ENCODE measurements at regions not wholly inside any gene's neighbourhood (a gene's known extent, or its start where the extent isn't known, plus 50 kb on each side); places are given as distances from the start of the nearest gene placed in this dataset.
"Not testable (repeated sequence)": the region's sequence is repeated elsewhere in the genome, so short reads cannot be mapped to it uniquely, and the experiment has no call there.

DNA sequence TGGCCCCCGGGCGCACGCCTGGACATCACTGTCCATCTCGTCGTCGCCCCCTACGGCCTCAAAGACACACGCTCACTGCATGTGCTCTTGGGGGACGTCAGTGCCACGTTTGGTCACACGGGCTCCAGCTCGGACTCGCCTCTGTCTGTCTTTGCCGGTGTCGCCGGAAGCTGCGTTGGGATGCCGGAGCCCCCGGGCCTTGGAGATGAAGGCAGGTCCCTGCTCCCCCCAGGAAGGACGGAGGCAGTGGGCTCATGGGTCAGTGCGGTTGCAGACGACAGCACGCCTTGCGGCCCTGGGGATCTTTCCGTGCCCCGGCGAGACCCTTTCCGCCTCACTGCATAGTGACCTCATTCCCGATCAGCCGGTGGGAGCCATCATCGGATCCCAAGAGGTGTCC, 1399.9 kb upstream of the PCDH10 start:
- not testable (repeated sequence) for H3K9ac ChIP-seq (ENCODE audit: low read depth, low read length); H3K27me3 ChIP-seq (ENCODE audit: control insufficient read depth, insufficient read depth, low read length); H3K27ac ChIP-seq (ENCODE audit: low read depth, low read length); H3K9me3 ChIP-seq (ENCODE audit: control insufficient read depth, insufficient read depth, low read length); H3K36me3 ChIP-seq (ENCODE audit: control insufficient read depth, insufficient read depth, low read length); H3K4me1 ChIP-seq (ENCODE audit: control insufficient read depth, insufficient read depth, low read length); H3K4me3 ChIP-seq (ENCODE audit: low read depth, low read length)

DNA sequence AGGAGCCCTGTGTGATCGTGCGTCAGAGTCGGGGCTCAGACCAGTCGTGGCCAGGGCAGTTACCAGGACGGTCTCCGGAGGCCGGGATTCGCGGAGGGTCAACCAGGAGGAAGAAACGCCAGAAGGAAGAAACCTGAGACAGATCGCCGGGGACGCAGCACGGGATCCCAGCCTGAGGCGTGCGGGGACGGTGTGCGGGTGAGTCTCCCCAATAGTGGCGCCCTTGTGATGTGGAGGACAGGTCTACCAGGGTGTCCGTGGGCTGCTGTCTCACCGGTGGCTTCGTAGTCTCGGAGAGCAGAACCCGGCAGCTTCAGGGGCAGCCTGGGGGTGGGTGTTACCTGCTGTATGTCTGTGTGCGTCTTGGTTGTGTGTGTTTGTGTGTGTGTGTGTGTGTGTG, 1399.1 kb upstream of the PCDH10 start:
- H3K9ac ChIP-seq (ENCODE audit: low read depth, low read length); H3K4me1 ChIP-seq (ENCODE audit: control insufficient read depth, insufficient read depth, low read length): not testable (repeated sequence)

DNA sequence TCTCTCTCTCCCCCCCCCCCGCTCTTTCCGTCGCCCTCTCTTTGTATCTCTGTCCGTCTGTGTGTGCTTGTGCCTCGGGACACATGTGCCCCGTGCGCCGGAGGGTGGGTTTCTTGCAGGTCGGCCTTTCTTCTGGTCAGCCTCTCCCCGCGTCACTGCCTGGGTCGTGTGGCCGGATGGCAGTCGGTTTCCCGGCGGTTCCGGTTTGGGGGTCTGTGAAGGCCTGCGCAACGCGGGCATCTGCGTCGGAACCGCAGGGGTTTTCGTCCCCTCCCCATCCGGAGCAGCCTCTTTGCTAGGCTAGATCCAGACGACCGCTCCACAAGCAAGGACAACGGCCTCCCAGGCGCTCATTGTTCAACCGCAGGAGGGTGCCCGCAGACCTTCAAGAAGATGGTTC, 1398.6 kb upstream of the PCDH10 start:
- H3K9me3 ChIP-seq (ENCODE audit: control insufficient read depth, insufficient read depth, low read length); H3K27me3 ChIP-seq (ENCODE audit: control insufficient read depth, insufficient read depth, low read length); H3K36me3 ChIP-seq (ENCODE audit: control insufficient read depth, insufficient read depth, low read length); H3K4me1 ChIP-seq (ENCODE audit: control insufficient read depth, insufficient read depth, low read length); H3K27ac ChIP-seq (ENCODE audit: low read depth, low read length); H3K9ac ChIP-seq (ENCODE audit: low read depth, low read length); H3K4me3 ChIP-seq (ENCODE audit: low read depth, low read length): not testable (repeated sequence)

More for the DNA sequence above, 1399.1 kb upstream of the PCDH10 start:
- H3K27ac ChIP-seq (ENCODE audit: low read depth, low read length); H3K4me3 ChIP-seq (ENCODE audit: low read depth, low read length); H3K27me3 ChIP-seq (ENCODE audit: control insufficient read depth, insufficient read depth, low read length); H3K36me3 ChIP-seq (ENCODE audit: control insufficient read depth, insufficient read depth, low read length); H3K9me3 ChIP-seq (ENCODE audit: control insufficient read depth, insufficient read depth, low read length): not testable (repeated sequence)

DNA sequence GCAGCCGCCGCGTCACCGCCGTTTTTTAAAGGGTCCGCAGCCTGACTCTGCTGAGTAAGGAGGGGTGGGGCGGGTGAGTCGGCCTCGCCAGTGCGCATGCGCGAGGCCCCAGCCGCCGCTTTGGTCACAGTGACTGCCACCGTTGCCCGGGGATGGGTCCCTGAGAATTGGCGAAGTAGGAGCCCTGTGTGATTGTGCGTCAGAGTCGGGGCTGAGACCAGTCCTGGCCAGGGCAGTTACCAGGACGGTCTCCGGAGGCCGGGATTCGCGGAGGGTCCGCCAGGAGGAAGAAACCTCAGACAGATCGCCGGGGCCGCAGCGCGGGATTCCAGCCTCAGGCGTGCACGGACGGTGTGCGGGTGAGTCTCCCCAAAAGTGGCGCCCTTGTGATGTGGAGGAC, 1386.9 kb upstream of the PCDH10 start:
- H3K9ac ChIP-seq (ENCODE audit: low read depth, low read length); H3K4me3 ChIP-seq (ENCODE audit: low read depth, low read length); H3K36me3 ChIP-seq (ENCODE audit: control insufficient read depth, insufficient read depth, low read length); H3K9me3 ChIP-seq (ENCODE audit: control insufficient read depth, insufficient read depth, low read length); H3K27ac ChIP-seq (ENCODE audit: low read depth, low read length); H3K27me3 ChIP-seq (ENCODE audit: control insufficient read depth, insufficient read depth, low read length); H3K4me1 ChIP-seq (ENCODE audit: control insufficient read depth, insufficient read depth, low read length): not testable (repeated sequence)

DNA sequence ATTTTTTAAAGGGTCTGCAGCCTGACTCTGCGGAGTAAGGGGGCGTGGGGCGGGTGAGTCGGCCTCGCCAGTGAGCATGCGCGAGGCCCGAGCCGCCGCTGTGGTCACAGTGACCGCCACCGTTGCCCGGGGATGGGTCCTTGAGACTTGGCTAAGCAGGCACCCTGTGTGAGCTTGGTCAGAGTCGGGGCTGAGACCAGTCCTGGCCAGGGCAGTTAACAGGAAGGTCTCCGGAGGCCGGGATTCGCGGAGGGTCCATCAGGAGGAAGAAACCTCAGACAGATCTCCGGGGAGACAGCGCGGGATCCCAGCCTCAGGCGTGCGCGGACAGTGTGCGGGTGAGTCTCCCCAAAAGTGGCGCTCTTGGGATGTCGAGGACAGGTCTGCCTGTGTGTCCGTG, 1384.4 kb upstream of the PCDH10 start:
- Histone ChIP-seq H3K9me3 (ENCODE audit: control insufficient read depth, insufficient read depth, low read length) (peaks cover 6% of the 10 kb centered on the region; the same call in 1 of the 2 replicates), H3K9ac (ENCODE audit: low read depth, low read length) (no peak overlapping the region), H3K4me1 (ENCODE audit: control insufficient read depth, insufficient read depth, low read length) (no peaks in the 10 kb centered on the region), H3K4me3 (ENCODE audit: low read depth, low read length) (no peak overlapping the region), H3K27ac (ENCODE audit: low read depth, low read length) (no peak overlapping the region), H3K36me3 (ENCODE audit: control insufficient read depth, insufficient read depth, low read length) (no peaks in the 10 kb centered on the region), H3K27me3 (ENCODE audit: control insufficient read depth, insufficient read depth, low read length) (no peaks in the 10 kb centered on the region)

DNA sequence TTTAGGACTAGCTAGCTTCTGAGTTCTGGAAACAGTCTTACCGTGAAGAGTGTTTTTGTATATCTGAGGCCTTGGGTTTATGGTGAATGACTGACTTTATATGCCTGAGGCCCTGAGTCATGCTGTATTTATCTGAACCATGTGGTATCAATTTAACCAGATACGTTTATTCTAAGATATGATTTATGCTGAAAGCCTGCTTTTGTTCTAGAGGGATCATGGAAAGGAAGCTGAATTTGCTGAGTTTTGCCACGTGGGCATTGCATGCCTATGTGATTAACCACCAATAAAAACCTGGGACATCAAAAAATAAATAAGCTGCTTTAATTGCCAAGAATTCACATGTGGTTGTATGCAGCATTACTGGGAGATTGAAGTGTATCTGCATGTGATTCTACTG, 1374.7 kb upstream of the PCDH10 start:
- not testable (repeated sequence) for H3K9me3 ChIP-seq (ENCODE audit: control insufficient read depth, insufficient read depth, low read length); H3K4me1 ChIP-seq (ENCODE audit: control insufficient read depth, insufficient read depth, low read length); H3K9ac ChIP-seq (ENCODE audit: low read depth, low read length); H3K27me3 ChIP-seq (ENCODE audit: control insufficient read depth, insufficient read depth, low read length); H3K27ac ChIP-seq (ENCODE audit: low read depth, low read length); H3K36me3 ChIP-seq (ENCODE audit: control insufficient read depth, insufficient read depth, low read length); H3K4me3 ChIP-seq (ENCODE audit: low read depth, low read length)

DNA sequence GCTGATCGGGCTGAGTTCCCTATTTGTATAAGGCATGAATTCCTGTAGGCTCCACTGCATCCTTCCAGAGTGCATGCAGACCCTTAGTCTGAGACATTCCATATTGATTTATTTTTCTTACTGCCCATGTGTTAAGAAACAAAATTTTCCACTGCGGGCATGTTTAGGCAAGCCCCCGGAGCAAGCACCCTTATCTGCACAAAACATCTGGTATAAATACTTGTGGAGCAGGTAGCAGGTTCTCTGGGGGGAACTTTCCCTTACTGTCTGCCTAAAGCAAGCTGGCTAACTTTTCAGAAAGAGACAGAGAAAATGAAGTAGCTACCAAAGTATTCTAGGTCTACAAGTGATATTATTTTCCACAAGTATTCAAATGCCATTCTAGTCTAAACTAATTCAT, 1338.5 kb upstream of the PCDH10 start:
- H3K9me3 ChIP-seq (ENCODE audit: control insufficient read depth, insufficient read depth, low read length); H3K27ac ChIP-seq (ENCODE audit: low read depth, low read length); H3K36me3 ChIP-seq (ENCODE audit: control insufficient read depth, insufficient read depth, low read length); H3K4me1 ChIP-seq (ENCODE audit: control insufficient read depth, insufficient read depth, low read length); H3K9ac ChIP-seq (ENCODE audit: low read depth, low read length); H3K27me3 ChIP-seq (ENCODE audit: control insufficient read depth, insufficient read depth, low read length); H3K4me3 ChIP-seq (ENCODE audit: low read depth, low read length): not testable (repeated sequence)

Measured in HUES48 (cell line).